Right cardiac atrium (tissue), 5 donors: ENCODE measurements at regions not wholly inside any gene's neighbourhood (a gene's known extent, or its start where the extent isn't known, plus 50 kb on each side); places are given as distances from the start of the nearest gene placed in this dataset.

Experiments
- ATAC-seq, 2 donors: fragments of 200-7000 bp; cut with Tn5 transposase; one replicate each; pipeline versions ENCODE4 v1.8.0 to v1.9.1; 2020; ENCODE audit warnings: moderate library complexity in 2 of 2, mild to moderate bottlenecking in 1 of 2
- DNase-seq, 3 donors: peaks; one replicate each; pipeline ENCODE4 v3.0.0-alpha.2; 2020
- H3K27ac ChIP-seq: one replicate; pipeline ENCODE4 v1.5.1; 2013; ENCODE audit warnings: mild to moderate bottlenecking, low read length, control low read depth, moderate library complexity
- H3K27me3 ChIP-seq: one replicate; pipeline ENCODE4 v1.6.1; 2013; ENCODE audit not compliant: control insufficient read depth, insufficient read depth
- H3K4me1 ChIP-seq: one replicate; pipeline ENCODE4 v1.6.1; 2013; ENCODE audit warnings: low read length; ENCODE audit not compliant: control insufficient read depth, insufficient read depth
- H3K4me3 ChIP-seq: one replicate; pipeline ENCODE4 v1.5.1; 2013; ENCODE audit warnings: low read length, control low read depth
- H3K9me3 ChIP-seq: one replicate; pipeline ENCODE4 v1.6.1; 2013; ENCODE audit warnings: low read length; ENCODE audit not compliant: control insufficient read depth
- WGBS: extraction: QIAGEN DNeasy Blood & Tissue Kit; methylation state at CpG from one replicate; pipeline ENCODE4 v1.1.7; 2013; 5-methylcytosine and 5-hydroxymethylcytosine counted together
- intact Hi-C, 4 donors: fragments of 100-400 bp; cut with DNase I; formaldehyde crosslinking; loops; one replicate each; pipeline versions ENCODE4 v1.11.0 to v1.14.0; 2022 to 2023
- donor health status: healthy with polysubstance abuse.
- donor health status: DM: no; HTN: yes; CAD: no.
- donor health status: DM: no; HTN: no; CAD: no.
- donor health status: DM: no; HTN: yes; CAD: no; lungs with severe emphysema.
- donor health status: DM: yes; HTN: yes; CAD: no.

GRCh38 chr22:48438800-48439559 lies 1388.7 kb downstream of the BRD1 start:
- Histone ChIP-seq H3K9me3 (no peaks in the 10 kb centered on the region), H3K27ac (no peak overlapping the region), H3K4me1 (no peaks in the 10 kb centered on the region), H3K27me3 (no peaks in the 10 kb centered on the region), H3K4me3 (no peak overlapping the region)
- intact Hi-C loops, result no loop called here
- WGBS, result 68% methylated on average over 19 of the region's 19 CpGs
- ATAC-seq (no peak), DNase-seq (peak in 1 of 3 donors; percentile 18)

- Histone ChIP-seq H3K27me3 (no peaks in the 10 kb centered on the region), H3K27ac (no peak overlapping the region), H3K9me3 (no peaks in the 10 kb centered on the region), H3K4me1 (no peaks in the 10 kb centered on the region), H3K4me3 (no peak overlapping the region)
- 89% methylated on average over 13 of the region's 13 CpGs for WGBS
- DNase-seq, result no peak
- intact Hi-C loops, result no loop called here
- ATAC-seq, result no peak
These were observed 1389.6 kb downstream of the BRD1 start for GRCh38 chr22:48438096-48438495.

GRCh38 chr22:48436201-48436931 lies 1391.3 kb downstream of the BRD1 start:
- peak in 1 of 3 donors; percentile 41 for DNase-seq
- intact Hi-C loops, result no loop called here
- no peaks in the 10 kb centered on the region for H3K4me1 ChIP-seq

GRCh38 chr22:48434868-48435250 lies 1392.8 kb downstream of the BRD1 start:
- Histone ChIP-seq H3K4me3 (no peak overlapping the region), H3K27ac (no peak overlapping the region), H3K27me3 (no peaks in the 10 kb centered on the region), H3K4me1 (no peaks in the 10 kb centered on the region), H3K9me3 (no peaks in the 10 kb centered on the region)
- WGBS, result 82% methylated on average over 5 of the region's 5 CpGs
- intact Hi-C loops, result no loop called here
- ATAC-seq (no peak), DNase-seq (peak in 1 of 3 donors; percentile 9)

More at GRCh38 chr22:48436201-48436931, 1391.3 kb downstream of the BRD1 start:
- no peaks in the 10 kb centered on the region for H3K9me3 ChIP-seq
- no peaks in the 10 kb centered on the region for H3K27me3 ChIP-seq
- H3K27ac ChIP-seq, result no peak overlapping the region
- WGBS, result 69% methylated on average over 17 of the region's 17 CpGs
- H3K4me3 ChIP-seq, result no peak overlapping the region
- ATAC-seq, result no peak

DNA sequence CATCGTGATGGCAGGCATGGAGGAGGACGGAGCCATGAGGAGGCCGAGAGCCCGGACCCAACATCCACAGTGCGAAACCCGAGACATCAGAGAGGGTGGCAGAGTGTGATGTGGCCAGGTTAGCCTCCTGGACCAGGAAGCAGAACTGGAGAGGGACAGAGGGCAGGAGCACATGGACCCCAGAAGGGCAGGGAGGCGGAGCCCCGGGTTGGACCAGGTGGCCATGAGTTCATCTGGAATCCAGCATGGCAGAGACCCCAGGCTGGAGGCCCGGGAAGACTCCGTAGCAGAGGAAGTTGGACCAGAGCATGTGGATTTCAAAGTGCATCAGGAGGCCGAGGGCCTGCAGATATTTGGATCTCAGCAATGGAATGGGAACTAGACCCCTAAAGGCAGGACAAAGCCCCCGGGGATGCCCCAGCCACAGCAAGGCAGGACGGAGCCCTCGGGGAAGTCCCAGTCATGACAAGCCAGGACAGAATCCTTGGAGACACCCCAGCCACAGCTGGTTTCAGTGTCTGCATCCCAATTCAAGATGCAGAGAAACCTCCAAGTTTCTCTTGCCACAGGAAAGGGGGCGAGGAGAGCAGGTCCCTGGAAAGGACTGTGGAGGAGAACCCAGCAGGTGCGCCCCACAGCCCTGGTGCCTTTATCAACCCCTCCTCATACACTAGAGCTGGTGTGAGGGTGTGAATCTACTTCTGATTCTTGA lies 1393.4 kb downstream of the BRD1 start:
- 84% methylated on average over 16 of the region's 16 CpGs for WGBS
- Histone ChIP-seq H3K27ac (no peak overlapping the region), H3K27me3 (no peaks in the 10 kb centered on the region), H3K9me3 (no peaks in the 10 kb centered on the region), H3K4me3 (no peak overlapping the region), H3K4me1 (no peaks in the 10 kb centered on the region)
- ATAC-seq, result no peak
- intact Hi-C loops, result no loop called here
- DNase-seq, result peak in 1 of 3 donors; percentile 33

DNA sequence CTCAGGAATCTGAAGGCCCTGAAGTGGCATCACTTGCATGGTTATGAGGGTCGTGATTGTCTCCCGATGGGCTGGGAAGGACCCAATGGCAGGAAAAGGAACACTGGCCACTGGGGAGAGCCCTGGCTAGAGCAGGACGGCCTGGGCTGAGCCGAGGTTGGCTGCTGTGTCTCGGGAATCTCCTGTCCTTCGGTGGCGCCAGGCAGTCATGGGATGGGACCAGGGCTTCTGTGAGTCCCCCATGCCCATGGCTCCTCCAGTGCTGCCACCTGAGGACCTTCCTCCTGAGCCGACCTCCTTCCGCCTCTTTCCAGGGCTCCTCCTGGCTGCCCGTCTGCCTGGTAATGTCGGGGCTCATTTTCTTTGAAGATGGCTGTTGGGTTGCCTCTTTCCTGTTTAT lies 1394.0 kb downstream of the BRD1 start:
- WGBS, result 76% methylated on average over 11 of the region's 11 CpGs
- intact Hi-C loops, result no loop called here
- no peaks in the 10 kb centered on the region for H3K27me3 ChIP-seq

GRCh38 chr22:48432781-48433518 lies 1394.7 kb downstream of the BRD1 start:
- intact Hi-C loops, result no loop called here
- ATAC-seq (no peak), DNase-seq (peak in 1 of 3 donors; percentile 23)
- Histone ChIP-seq H3K4me1 (no peaks in the 10 kb centered on the region), H3K4me3 (no peak overlapping the region), H3K9me3 (no peaks in the 10 kb centered on the region), H3K27me3 (no peaks in the 10 kb centered on the region), H3K27ac (no peak overlapping the region)
- WGBS, result 77% methylated on average over 15 of the region's 15 CpGs

More for the DNA sequence above, 1394.0 kb downstream of the BRD1 start:
- ATAC-seq, result no peak
- Histone ChIP-seq H3K27ac (no peak overlapping the region), H3K4me1 (no peaks in the 10 kb centered on the region), H3K9me3 (no peaks in the 10 kb centered on the region), H3K4me3 (no peak overlapping the region)
- DNase-seq, result peak in 1 of 3 donors; percentile 29

- H3K27me3 ChIP-seq, result no peaks in the 10 kb centered on the region
- ATAC-seq (peak in 1 of 2 donors; percentile 14), DNase-seq (peak in 1 of 3 donors; percentile 56)
- no peak overlapping the region for H3K27ac ChIP-seq
- no peaks in the 10 kb centered on the region for H3K9me3 ChIP-seq
- 81% methylated on average over 20 of the region's 20 CpGs for WGBS
- intact Hi-C loops, result no loop called here
- H3K4me3 ChIP-seq, result no peak overlapping the region
- H3K4me1 ChIP-seq, result no peaks in the 10 kb centered on the region
These were observed 1395.9 kb downstream of the BRD1 start for GRCh38 chr22:48431536-48432315.

GRCh38 chr22:48431014-48431413 lies 1396.7 kb downstream of the BRD1 start:
- no peak overlapping the region for H3K4me3 ChIP-seq
- intact Hi-C loops, result no loop called here
- H3K27ac ChIP-seq, result no peak overlapping the region
- DNase-seq (no peak), ATAC-seq (no peak)
- no peaks in the 10 kb centered on the region for H3K9me3 ChIP-seq
- no peaks in the 10 kb centered on the region for H3K4me1 ChIP-seq
- H3K27me3 ChIP-seq, result no peaks in the 10 kb centered on the region
- WGBS, result 77% methylated on average over 10 of the region's 10 CpGs

- WGBS, result 77% methylated on average over 12 of the region's 12 CpGs
- Histone ChIP-seq H3K27ac (no peak overlapping the region), H3K4me3 (no peak overlapping the region), H3K27me3 (no peaks in the 10 kb centered on the region), H3K9me3 (no peaks in the 10 kb centered on the region), H3K4me1 (no peaks in the 10 kb centered on the region)
- ATAC-seq (no peak), DNase-seq (peak in 1 of 3 donors; percentile 32)
- intact Hi-C loops, result no loop called here
These were observed 1398.1 kb downstream of the BRD1 start for GRCh38 chr22:48429446-48430020.
